Esophagus mucosa (tissue), 1 donor: ENCODE measurements at regions not wholly inside any gene's neighbourhood (a gene's known extent, or its start where the extent isn't known, plus 50 kb on each side); places are given as distances from the start of the nearest gene placed in this dataset.

ENCODE experiments used
- ATAC-seq: fragments of 200-7000 bp; cut with Tn5 transposase; one replicate; pipeline ENCODE4 v1.9.1; 2020
- donor health status: DM: yes; HTN: yes; CAD: no.

GRCh38 chr10:128471151-128471550 is 344.9 kb upstream of the MKI67 start:
- ATAC-seq: no peak

- ATAC-seq: no peak
Observed at GRCh38 chr10:128472196-128472595, 346.0 kb upstream of the MKI67 start.

- no peak for ATAC-seq
Observed at GRCh38 chr10:128473396-128473795, 347.2 kb upstream of the MKI67 start.

- no peak for ATAC-seq
Observed at GRCh38 chr10:128473911-128474310, 347.7 kb upstream of the MKI67 start.

GRCh38 chr10:128474571-128474970 is 348.3 kb upstream of the MKI67 start:
- no peak for ATAC-seq

- no peak for ATAC-seq
Observed at GRCh38 chr10:128475686-128476367, 349.6 kb upstream of the MKI67 start.

- ATAC-seq: no peak
Observed at GRCh38 chr10:128476368-128476725, 350.1 kb upstream of the MKI67 start.

- ATAC-seq: no peak
Observed at GRCh38 chr10:128476845-128477244, 350.6 kb upstream of the MKI67 start.

GRCh38 chr10:128480601-128481000 is 354.4 kb upstream of the MKI67 start:
- no peak for ATAC-seq

- no peak for ATAC-seq
Observed at GRCh38 chr10:128481152-128481840, 355.1 kb upstream of the MKI67 start.

- ATAC-seq: no peak
Observed at GRCh38 chr10:128482052-128482451, 355.8 kb upstream of the MKI67 start.

- ATAC-seq: no peak
Observed at GRCh38 chr10:128483216-128483615, 357.0 kb upstream of the MKI67 start.

- ATAC-seq: no peak
Observed at GRCh38 chr10:128484041-128484440, 357.8 kb upstream of the MKI67 start.

GRCh38 chr10:128485701-128486235 is 359.5 kb upstream of the MKI67 start:
- no peak for ATAC-seq

- no peak for ATAC-seq
Observed at GRCh38 chr10:128487517-128487916, 361.3 kb upstream of the MKI67 start.

- no peak for ATAC-seq
Observed at GRCh38 chr10:128489324-128490247, 363.4 kb upstream of the MKI67 start.

- no peak for ATAC-seq
Observed at GRCh38 chr10:128491686-128492085, 365.5 kb upstream of the MKI67 start.

- no peak for ATAC-seq
Observed at GRCh38 chr10:128493811-128494210, 367.6 kb upstream of the MKI67 start.

- no peak for ATAC-seq
Observed at GRCh38 chr10:128494665-128495064, 368.4 kb upstream of the MKI67 start.

GRCh38 chr10:128497660-128498377 is 371.6 kb upstream of the MKI67 start:
- ATAC-seq: no peak

GRCh38 chr10:128498378-128498730 is 372.1 kb upstream of the MKI67 start:
- no peak for ATAC-seq

- ATAC-seq: no peak
Observed at GRCh38 chr10:128498746-128499145, 372.5 kb upstream of the MKI67 start.

GRCh38 chr10:128499486-128499885 is 373.3 kb upstream of the MKI67 start:
- no peak for ATAC-seq
